ENCODE measurements at regions not wholly inside any gene's neighbourhood (a gene's known extent, or its start where the extent isn't known, plus 50 kb on each side); places are given as distances from the start of the nearest gene placed in this dataset.

GRCh38 chr9:2243666-2244555 lies 228.8 kb downstream of the SMARCA2 start:
- Histone ChIP-seq H3K4me1 (peaks cover 21% of the 10 kb centered on the region), H3K4me3 (no peak overlapping the region), H3K27me3 (no peaks in the 10 kb centered on the region), H3K36me3 (no peaks in the 10 kb centered on the region), H3K27ac (no peak overlapping the region), H3K9me3 (peaks cover 5% of the 10 kb centered on the region)
- 68% methylated on average over 7 of the region's 7 CpGs for WGBS
- TF ChIP-seq CTCF (IDR thresholded peaks at IDR 0.05) (no peak), POLR2A (IDR thresholded peaks at IDR 0.05) (no peak), EP300 (IDR thresholded peaks at IDR 0.05) (no peak), POLR2AphosphoS5 (IDR thresholded peaks at IDR 0.05) (no peak)
- no peak for DNase-seq (ENCODE audit: low spot score in 2 of 2)

- Histone ChIP-seq H3K36me3 (no peaks in the 10 kb centered on the region), H3K4me3 (no peak overlapping the region), H3K4me1 (peaks cover 7% of the 10 kb centered on the region), H3K27ac (no peak overlapping the region), H3K9me3 (peaks cover 5% of the 10 kb centered on the region), H3K27me3 (no peaks in the 10 kb centered on the region)
- no peak for DNase-seq (ENCODE audit: low spot score in 2 of 2)
- WGBS: 82% methylated on average over 6 of the region's 6 CpGs
- TF ChIP-seq EP300 (IDR thresholded peaks at IDR 0.05) (no peak), POLR2AphosphoS5 (IDR thresholded peaks at IDR 0.05) (no peak)
Measured at GRCh38 chr9:2247340-2247739, 232.2 kb downstream of the SMARCA2 start.

- Histone ChIP-seq H3K36me3 (no peaks in the 10 kb centered on the region), H3K27ac (no peak overlapping the region), H3K4me3 (no peak overlapping the region), H3K9me3 (peaks cover 5% of the 10 kb centered on the region), H3K27me3 (no peaks in the 10 kb centered on the region), H3K4me1 (no peaks in the 10 kb centered on the region)
- no peak for DNase-seq (ENCODE audit: low spot score in 2 of 2)
- TF ChIP-seq POLR2A (IDR thresholded peaks at IDR 0.05) (no peak), EP300 (IDR thresholded peaks at IDR 0.05) (no peak), CTCF (IDR thresholded peaks at IDR 0.05) (no peak), POLR2AphosphoS5 (IDR thresholded peaks at IDR 0.05) (no peak)
- 64% methylated on average over 1 of the region's 1 CpG for WGBS
Measured at GRCh38 chr9:2248768-2249265, 233.7 kb downstream of the SMARCA2 start.

- no peak overlapping the region for H3K4me3 ChIP-seq
- TF ChIP-seq CTCF (IDR thresholded peaks at IDR 0.05) (no peak), EP300 (IDR thresholded peaks at IDR 0.05) (no peak), POLR2AphosphoS5 (IDR thresholded peaks at IDR 0.05) (no peak), POLR2A (IDR thresholded peaks at IDR 0.05) (no peak)
- H3K27ac ChIP-seq: no peak overlapping the region
- DNase-seq (ENCODE audit: low spot score in 2 of 2): no peak
- H3K27me3 ChIP-seq: no peaks in the 10 kb centered on the region
- 73% methylated on average over 8 of the region's 8 CpGs for WGBS
- no peaks in the 10 kb centered on the region for H3K36me3 ChIP-seq
- H3K9me3 ChIP-seq: no peaks in the 10 kb centered on the region
- no peaks in the 10 kb centered on the region for H3K4me1 ChIP-seq
Measured at GRCh38 chr9:2253636-2254580, 238.8 kb downstream of the SMARCA2 start.

GRCh38 chr9:2255128-2255527 lies 240.0 kb downstream of the SMARCA2 start:
- TF ChIP-seq CTCF (IDR thresholded peaks at IDR 0.05) (no peak), POLR2AphosphoS5 (IDR thresholded peaks at IDR 0.05) (no peak), EP300 (IDR thresholded peaks at IDR 0.05) (no peak), POLR2A (IDR thresholded peaks at IDR 0.05) (no peak)
- H3K4me1 ChIP-seq: no peaks in the 10 kb centered on the region
- no peak overlapping the region for H3K4me3 ChIP-seq
- no peaks in the 10 kb centered on the region for H3K27me3 ChIP-seq
- no peak for DNase-seq (ENCODE audit: low spot score in 2 of 2)
- H3K9me3 ChIP-seq: no peaks in the 10 kb centered on the region
- WGBS: 85% methylated on average over 10 of the region's 10 CpGs
- no peaks in the 10 kb centered on the region for H3K36me3 ChIP-seq
- H3K27ac ChIP-seq: no peak overlapping the region
